NOMO-1 (cell line): ENCODE measurements at regions not wholly inside any gene's neighbourhood (a gene's known extent, or its start where the extent isn't known, plus 50 kb on each side); places are given as distances from the start of the nearest gene placed in this dataset.

Source experiments
- DNase-seq, 2 experiments: peaks; one replicate each; lab custom pipeline; 2025; ENCODE audit not compliant: unreplicated experiment in 2 of 2; lab: John Stamatoyannopoulos, UW

GRCh38 chrX:8870411-8870810 is 69.2 kb upstream of the FAM9A start:
- no peak for DNase-seq

GRCh38 chrX:8869812-8870211 is 68.6 kb upstream of the FAM9A start:
- DNase-seq = no peak

- peak in 1 of 2 experiments; percentile 15 for DNase-seq
Measured at GRCh38 chrX:8868906-8869305, 67.7 kb upstream of the FAM9A start.

- no peak for DNase-seq
Measured at GRCh38 chrX:8868070-8868773, 67.0 kb upstream of the FAM9A start.

- DNase-seq = no peak
Measured at GRCh38 chrX:8867406-8867805, 66.2 kb upstream of the FAM9A start.

GRCh38 chrX:8864161-8864560 is 63.0 kb upstream of the FAM9A start:
- no peak for DNase-seq

GRCh38 chrX:8861908-8862307 is 60.7 kb upstream of the FAM9A start:
- DNase-seq = no peak

- no peak for DNase-seq
Measured at GRCh38 chrX:8851231-8851886, 50.2 kb upstream of the FAM9A start.
